SK-N-SH (cell line): ENCODE measurements at regions not wholly inside any gene's neighbourhood (a gene's known extent, or its start where the extent isn't known, plus 50 kb on each side); places are given as distances from the start of the nearest gene placed in this dataset.

Experiments used
- CTCF ChIA-PET: fragments of 300-600, 350-600 bp; formaldehyde crosslinking; extraction: SDS; loops from one replicate; lab custom pipeline; 2021; lab: Yijun Ruan, JAX
- POLR2A ChIA-PET: fragments of 350-600 bp; sonication (Branson Sonifier 250); formaldehyde crosslinking; extraction: SDS; loops from one replicate; lab custom pipeline; 2020; ENCODE audit warnings: antibody characterized with exemption, inconsistent platforms; lab: Yijun Ruan, JAX
- DNase-seq: peaks from one replicate; pipeline ENCODE4 v3.0.0; 2012
- H2AFZ ChIP-seq: fragments of 200-600 bp; sonication (generic); 2 replicates; pipeline ENCODE4 v1.8.1; 2016; ENCODE audit warnings: antibody characterized with exemption, mild to moderate bottlenecking, low read depth
- H3F3A ChIP-seq: fragments of 200-600 bp; sonication (generic); replicated peaks from 2 replicates; pipeline ENCODE3; 2016; ENCODE audit warnings: antibody characterized with exemption, mild to moderate bottlenecking; ENCODE audit not compliant: insufficient read depth
- H3K27ac ChIP-seq, 2 experiments: fragments of 200-500 bp in 1 of 2; fragments of 200-600 bp in 1 of 2; sonication (Bioruptor generic) in 1 of 2; sonication (generic), shearing (Covaris generic) in 1 of 2; 2 replicates each; pipeline versions ENCODE4 v1.5.1 to v1.6.1; 2014 to 2016; ENCODE audit warnings: low read depth in 2 of 2, inconsistent platforms in 1 of 2, low read length in 1 of 2, mild to moderate bottlenecking in 1 of 2, mixed read lengths in 1 of 2
- H3K27me3 ChIP-seq: fragments of 200-600 bp; sonication (generic), shearing (Covaris generic); 2 replicates; pipeline ENCODE4 v1.6.1; 2016; ENCODE audit warnings: mixed run types; ENCODE audit not compliant: insufficient read depth
- H3K36me3 ChIP-seq, 2 experiments: fragments of 200-500 bp in 1 of 2; fragments of 200-600 bp in 1 of 2; sonication (Bioruptor generic) in 1 of 2; sonication (generic) in 1 of 2; replicated peaks in 1 of 2; 2 replicates each; pipeline versions ENCODE3 to v1.5.1; 2014 to 2016; ENCODE audit warnings: low read length in 1 of 2, mild to moderate bottlenecking in 1 of 2; ENCODE audit not compliant: insufficient read depth in 2 of 2, control insufficient read depth in 1 of 2
- H3K4me1 ChIP-seq, 2 experiments: fragments of 200-500 bp in 1 of 2; fragments of 200-600 bp in 1 of 2; sonication (Bioruptor generic) in 1 of 2; sonication (generic), shearing (Covaris generic) in 1 of 2; 2 replicates each; pipeline versions ENCODE4 v1.5.1 to v1.6.1; 2014 to 2016; ENCODE audit warnings: low read depth in 1 of 2, low read length in 1 of 2, mixed run types in 1 of 2; ENCODE audit not compliant: insufficient read depth in 2 of 2, control insufficient read depth in 1 of 2
- H3K4me2 ChIP-seq: fragments of 200-600 bp; sonication (generic), shearing (Covaris generic); 2 replicates; pipeline ENCODE4 v1.6.1; 2017; ENCODE audit warnings: mixed run types
- H3K4me3 ChIP-seq, 2 experiments: fragments of 200-500 bp in 1 of 2; fragments of 200-600 bp in 1 of 2; sonication (Bioruptor generic) in 1 of 2; sonication (generic), shearing (Covaris generic) in 1 of 2; 2 replicates each; pipeline versions ENCODE4 v1.5.1 to v1.8.1; 2014 to 2016; ENCODE audit warnings: low read depth in 2 of 2, inconsistent platforms in 1 of 2, low read length in 1 of 2, mild to moderate bottlenecking in 1 of 2, mixed read lengths in 1 of 2, moderate library complexity in 1 of 2
- H3K79me2 ChIP-seq: fragments of 200-600 bp; sonication (generic); 2 replicates; pipeline ENCODE4 v1.8.1; 2017; ENCODE audit warnings: mild to moderate bottlenecking; ENCODE audit not compliant: insufficient read depth
- H3K9ac ChIP-seq: fragments of 200-600 bp; sonication (generic); 2 replicates; pipeline ENCODE4 v1.6.1; 2017; ENCODE audit warnings: mixed run types
- H3K9me2 ChIP-seq: fragments of 200-600 bp; sonication (generic); 2 replicates; pipeline ENCODE4 v1.6.1; 2017; ENCODE audit warnings: mixed run types
- H3K9me3 ChIP-seq: fragments of 200-600 bp; sonication (generic); 2 replicates; pipeline ENCODE4 v1.6.1; 2017; ENCODE audit warnings: mixed run types, mild to moderate bottlenecking, moderate library complexity
- H4K20me1 ChIP-seq: fragments of 200-600 bp; sonication (generic); 2 replicates; pipeline ENCODE4 v1.6.1; 2017; ENCODE audit warnings: mild to moderate bottlenecking, mixed run types; ENCODE audit not compliant: insufficient read depth
- CHD2 ChIP-seq: fragments of 150-350 bp; IDR thresholded peaks from 2 replicates; pipeline ENCODE4 v1.6.1; 2018; ENCODE audit warnings: low read length; ENCODE audit not compliant: partially characterized antibody
- FOSL2 ChIP-seq: IDR thresholded peaks from 2 replicates; pipeline ENCODE4 v1.4.0; 2012; ENCODE audit warnings: low read depth, mild to moderate bottlenecking, moderate library complexity, borderline replicate concordance
- FOXM1 ChIP-seq: IDR thresholded peaks from 2 replicates; pipeline ENCODE4 v1.4.0; 2012; ENCODE audit warnings: low read depth, mild to moderate bottlenecking
- GATA2 ChIP-seq: sonication (generic); formaldehyde crosslinking; IDR thresholded peaks from 2 replicates; pipeline ENCODE4 v1.5.0; 2020; ENCODE audit warnings: mild to moderate bottlenecking, missing genetic modification reagents
- JUND ChIP-seq: IDR thresholded peaks from 2 replicates; pipeline ENCODE4 v1.4.0; 2012
- MEF2A ChIP-seq: IDR thresholded peaks from 2 replicates; pipeline ENCODE4 v1.4.0; 2012; ENCODE audit warnings: low read depth, borderline replicate concordance
- MXI1 ChIP-seq: IDR thresholded peaks from 2 replicates; pipeline ENCODE4 v1.6.1; 2012; ENCODE audit warnings: mild to moderate bottlenecking, low read depth, low read length, improper control_type of control experiment
- NRF1 ChIP-seq: IDR thresholded peaks from 2 replicates; pipeline ENCODE4 v1.6.1; 2012; ENCODE audit warnings: low read depth, mild to moderate bottlenecking, low read length
- PBX3 ChIP-seq: IDR thresholded peaks from 2 replicates; pipeline ENCODE4; 2012
- RAD21 ChIP-seq: IDR thresholded peaks from 2 replicates; pipeline ENCODE4 v1.6.1; 2012; ENCODE audit warnings: mild to moderate bottlenecking, low read length
- RCOR1 ChIP-seq: fragments of 150-350 bp; IDR thresholded peaks from 2 replicates; pipeline ENCODE4 v1.6.1; 2017; ENCODE audit warnings: antibody characterized with exemption, low read length
- REST ChIP-seq: IDR thresholded peaks from 2 replicates; pipeline ENCODE4 v1.6.1; 2012; ENCODE audit warnings: mild to moderate bottlenecking, low read depth, low read length, moderate library complexity
- RFX5 ChIP-seq: IDR thresholded peaks from 2 replicates; pipeline ENCODE4 v1.6.1; 2012; ENCODE audit warnings: mild to moderate bottlenecking, improper control_type of control experiment, low read length
- RXRA ChIP-seq: IDR thresholded peaks from 2 replicates; pipeline ENCODE4 v1.4.0; 2012; ENCODE audit warnings: low read depth, mild to moderate bottlenecking, borderline replicate concordance
- SIN3A ChIP-seq: IDR thresholded peaks from 2 replicates; pipeline ENCODE4 v1.6.1; 2012; ENCODE audit warnings: low read depth, mild to moderate bottlenecking, low read length, moderate library complexity, borderline replicate concordance
- SMC3 ChIP-seq: IDR thresholded peaks from 2 replicates; pipeline ENCODE4 v1.6.1; 2012; ENCODE audit warnings: low read depth, low read length, improper control_type of control experiment
- TAF1 ChIP-seq: IDR thresholded peaks from 2 replicates; pipeline ENCODE4 v1.6.1; 2012; ENCODE audit warnings: low read depth, mild to moderate bottlenecking, low read length, moderate library complexity, borderline replicate concordance
- USF1 ChIP-seq: IDR thresholded peaks from 2 replicates; pipeline ENCODE4 v1.4.0; 2012; ENCODE audit warnings: low read depth, borderline replicate concordance
- YY1 ChIP-seq: IDR thresholded peaks from 2 replicates; pipeline ENCODE4 v1.4.0; 2012; ENCODE audit warnings: low read depth, mild to moderate bottlenecking
- WGBS: methylation state at CpG from one replicate; pipeline ENCODE4 v1.1.6; 2017; ENCODE audit warnings: low lambda C conversion rate; 5-methylcytosine and 5-hydroxymethylcytosine counted together
- TF ChIP-seq, protein P1 (sequence below): fragments of 150-350 bp; IDR thresholded peaks from 2 replicates; pipeline ENCODE4 v1.6.1; 2016; ENCODE audit warnings: mild to moderate bottlenecking, low read depth, low read length

GRCh38 chr1:87905651-87906050, 577.0 kb downstream of the LMO4 start:
- peak overlapping the region; percentile 21; the same call in 1 of the 2 replicates for H2AFZ ChIP-seq
- CTCF ChIA-PET, result interaction anchor here (1.0 kb wide), 1 partner anchor 25 kb away, joined by 3 read pairs; no protein-coding TSS in a partner anchor
- no peaks in the 10 kb centered on the region; a peak in 3 of 4 replicates for H3K4me1 ChIP-seq
- POLR2A ChIA-PET, result no interaction called here
- H3K27ac ChIP-seq, result peak overlapping the region in 1 of 2 experiments; percentile 79; a peak in 2 of 4 replicates
- H3K36me3 ChIP-seq, result no peaks in the 10 kb centered on the region
- H3K79me2 ChIP-seq, result no peaks in the 10 kb centered on the region
- no peaks in the 10 kb centered on the region for H3K9me2 ChIP-seq
- no peaks in the 10 kb centered on the region for H3K27me3 ChIP-seq
- H3K4me3 ChIP-seq, result no peak overlapping the region
- TF ChIP-seq MEF2A, result 0 out of 2 replicates have a peak, but pooled peaks have one; percentile 30
- TF ChIP-seq GATA2 (CRISPR knock-in tag), result no peak
- TF ChIP-seq, all 33 proteins: peak for 1
- no peak for DNase-seq
- Histone ChIP-seq H3F3A (no peaks in the 10 kb centered on the region), H3K4me2 (no peak overlapping the region), H4K20me1 (no peaks in the 10 kb centered on the region), H3K9ac (no peak overlapping the region), H3K9me3 (no peaks in the 10 kb centered on the region)
- 34% methylated on average over 4 of the region's 4 CpGs for WGBS

- WGBS, result 56% methylated on average over 3 of the region's 3 CpGs
Measured at GRCh38 chr1:87906078-87906477, 577.4 kb downstream of the LMO4 start.

More at GRCh38 chr1:87906078-87906477, 577.4 kb downstream of the LMO4 start:
- Histone ChIP-seq H3K27me3 (no peaks in the 10 kb centered on the region), H3K4me2 (no peak overlapping the region), H3K9ac (no peak overlapping the region), H3K36me3 (no peaks in the 10 kb centered on the region), H3K4me1 (no peaks in the 10 kb centered on the region; a peak in 3 of 4 replicates), H2AFZ (0 out of 2 replicates have a peak overlapping the region, but pooled peaks have one; percentile 21)
- TF ChIP-seq CHD2, result no peak
- TF ChIP-seq YY1, result no peak
- no peak for TF ChIP-seq RAD21
- TF ChIP-seq TAF1, result no peak
- no peak for TF ChIP-seq JUND
- no peak for TF ChIP-seq FOXM1
- TF ChIP-seq RCOR1, result no peak
- TF ChIP-seq REST, result no peak
- no peak for TF ChIP-seq PBX3
- no peak for TF ChIP-seq SIN3A
- TF ChIP-seq, protein P1, sequence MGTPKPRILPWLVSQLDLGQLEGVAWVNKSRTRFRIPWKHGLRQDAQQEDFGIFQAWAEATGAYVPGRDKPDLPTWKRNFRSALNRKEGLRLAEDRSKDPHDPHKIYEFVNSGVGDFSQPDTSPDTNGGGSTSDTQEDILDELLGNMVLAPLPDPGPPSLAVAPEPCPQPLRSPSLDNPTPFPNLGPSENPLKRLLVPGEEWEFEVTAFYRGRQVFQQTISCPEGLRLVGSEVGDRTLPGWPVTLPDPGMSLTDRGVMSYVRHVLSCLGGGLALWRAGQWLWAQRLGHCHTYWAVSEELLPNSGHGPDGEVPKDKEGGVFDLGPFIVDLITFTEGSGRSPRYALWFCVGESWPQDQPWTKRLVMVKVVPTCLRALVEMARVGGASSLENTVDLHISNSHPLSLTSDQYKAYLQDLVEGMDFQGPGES, result no peak
- no peak for TF ChIP-seq MXI1
- no peak for TF ChIP-seq NRF1
- no peak for TF ChIP-seq RFX5
- TF ChIP-seq FOSL2, result no peak
- TF ChIP-seq USF1, result no peak
- no peak for TF ChIP-seq SMC3
- TF ChIP-seq RXRA, result no peak
- TF ChIP-seq, all 33 proteins: peak for 0
- Histone ChIP-seq H3F3A (no peaks in the 10 kb centered on the region), H3K27ac (peak overlapping the region in 1 of 2 experiments; percentile 79; a peak in 2 of 4 replicates), H3K9me2 (no peaks in the 10 kb centered on the region), H4K20me1 (no peaks in the 10 kb centered on the region), H3K9me3 (no peaks in the 10 kb centered on the region), H3K79me2 (no peaks in the 10 kb centered on the region), H3K4me3 (no peak overlapping the region)
- ChIA-PET POLR2A (no interaction called here), CTCF (interaction anchor here (1.0 kb wide), 1 partner anchor 25 kb away, joined by 3 read pairs; no protein-coding TSS in a partner anchor)
- no peak for DNase-seq
